Vagina (tissue), 2 donors: ENCODE measurements at regions not wholly inside any gene's neighbourhood (a gene's known extent, or its start where the extent isn't known, plus 50 kb on each side); places are given as distances from the start of the nearest gene placed in this dataset.
"Not testable (repeated sequence)": the region's sequence is repeated elsewhere in the genome, so short reads cannot be mapped to it uniquely, and the experiment has no call there.

Experiments used
- DNase-seq, 2 donors: peaks; one replicate each; pipeline ENCODE4 v3.0.0-alpha.2; 2017; ENCODE audit errors: extremely low spot score in 2 of 2
- H3K27ac ChIP-seq: fragments of 200-600 bp; sonication (generic); one replicate; pipeline ENCODE4 v1.5.1; 2019
- H3K27me3 ChIP-seq: fragments of 200-600 bp; sonication (generic); one replicate; pipeline ENCODE4 v1.5.1; 2019
- H3K36me3 ChIP-seq, 2 donors: fragments of 200-600 bp; sonication (generic); one replicate each; pipeline ENCODE4 v1.5.1; 2017 to 2019
- H3K4me1 ChIP-seq: fragments of 200-600 bp; sonication (generic); one replicate; pipeline ENCODE4 v1.5.1; 2019
- H3K4me3 ChIP-seq, 2 donors: fragments of 200-600 bp; sonication (generic); 1 replicate in 1 of 2; 2 replicates in 1 of 2; pipeline ENCODE4 v1.5.1; 2016 to 2019
- H3K9me3 ChIP-seq: fragments of 200-600 bp; sonication (generic); one replicate; pipeline ENCODE4 v1.5.1; 2019
- CTCF ChIP-seq, 3 experiments: fragments of 450-650 bp in 2 of 3; fragments of 200-600 bp in 1 of 3; sonication (generic) in 1 of 3; IDR thresholded peaks; one replicate each; pipeline ENCODE4 v1.5.1; 2017 to 2019; ENCODE audit warnings: antibody characterized with exemption in 3 of 3, mild to moderate bottlenecking in 2 of 3, moderate library complexity in 2 of 3
- POLR2A ChIP-seq, 2 donors: fragments of 450-650 bp; IDR thresholded peaks; one replicate each; pipeline ENCODE4 v1.6.1; 2017; ENCODE audit warnings: antibody characterized with exemption in 2 of 2, mild to moderate bottlenecking in 2 of 2, moderate library complexity in 2 of 2
- POLR2AphosphoS5 ChIP-seq, 2 donors: sonication (generic); formaldehyde crosslinking; IDR thresholded peaks; one replicate each; pipeline ENCODE4 v1.9.0; 2017; ENCODE audit warnings: antibody characterized with exemption in 2 of 2, mild to moderate bottlenecking in 2 of 2, low read depth in 1 of 2; ENCODE audit not compliant: insufficient read depth in 1 of 2
- intact Hi-C: fragments of 100-400 bp; cut with DNase I; formaldehyde crosslinking; loops from one replicate; pipeline ENCODE4 v1.15.1; 2023

GRCh38 chr4:45241976-45242375 lies 515.6 kb upstream of the GNPDA2 start:
- H3K4me3 ChIP-seq = no peak overlapping the region
- H3K36me3 ChIP-seq = no peaks in the 10 kb centered on the region
- no peak overlapping the region for H3K27ac ChIP-seq
- no peaks in the 10 kb centered on the region for H3K27me3 ChIP-seq
- H3K9me3 ChIP-seq = no peaks in the 10 kb centered on the region
- intact Hi-C loops = no loop called here
- no peaks in the 10 kb centered on the region for H3K4me1 ChIP-seq
- no peak for TF ChIP-seq CTCF (IDR thresholded peaks at IDR 0.05)
- no peak for TF ChIP-seq POLR2A (IDR thresholded peaks at IDR 0.05)
- no peak for TF ChIP-seq POLR2AphosphoS5 (IDR thresholded peaks at IDR 0.05; ENCODE audit: insufficient read depth in 1 of 2, low read depth in 1 of 2)
- DNase-seq = no peak

- no peaks in the 10 kb centered on the region for H3K36me3 ChIP-seq
- H3K9me3 ChIP-seq = no peaks in the 10 kb centered on the region
- intact Hi-C loops = no loop called here
- TF ChIP-seq POLR2AphosphoS5 (IDR thresholded peaks at IDR 0.05; ENCODE audit: insufficient read depth in 1 of 2, low read depth in 1 of 2) (no peak), CTCF (IDR thresholded peaks at IDR 0.05) (no peak), POLR2A (IDR thresholded peaks at IDR 0.05) (no peak)
- H3K4me1 ChIP-seq = no peaks in the 10 kb centered on the region
- H3K27me3 ChIP-seq = no peaks in the 10 kb centered on the region
- no peak for DNase-seq
- no peak overlapping the region for H3K27ac ChIP-seq
- no peak overlapping the region for H3K4me3 ChIP-seq
Observed at GRCh38 chr4:45229206-45229605, 502.9 kb upstream of the GNPDA2 start.

GRCh38 chr4:45215976-45216542 lies 489.7 kb upstream of the GNPDA2 start:
- Histone ChIP-seq H3K27ac (no peak overlapping the region), H3K36me3 (no peaks in the 10 kb centered on the region), H3K4me3 (no peak overlapping the region), H3K4me1 (no peaks in the 10 kb centered on the region), H3K27me3 (no peaks in the 10 kb centered on the region), H3K9me3 (no peaks in the 10 kb centered on the region)
- no peak for DNase-seq
- intact Hi-C loops = no loop called here
- TF ChIP-seq CTCF (IDR thresholded peaks at IDR 0.05) (no peak), POLR2A (IDR thresholded peaks at IDR 0.05) (no peak), POLR2AphosphoS5 (IDR thresholded peaks at IDR 0.05; ENCODE audit: insufficient read depth in 1 of 2, low read depth in 1 of 2) (no peak)

- intact Hi-C loops, H3K27me3 ChIP-seq, H3K9me3 ChIP-seq, H3K36me3 ChIP-seq, H3K4me1 ChIP-seq, H3K4me3 ChIP-seq, H3K27ac ChIP-seq, DNase-seq: not testable (repeated sequence)
Observed at GRCh38 chr4:45208476-45208875, 482.1 kb upstream of the GNPDA2 start.

GRCh38 chr4:45207864-45208331 lies 481.5 kb upstream of the GNPDA2 start:
- H3K9me3 ChIP-seq, H3K4me3 ChIP-seq, H3K36me3 ChIP-seq, H3K4me1 ChIP-seq, DNase-seq, intact Hi-C loops, H3K27ac ChIP-seq, H3K27me3 ChIP-seq: not testable (repeated sequence)

DNA sequence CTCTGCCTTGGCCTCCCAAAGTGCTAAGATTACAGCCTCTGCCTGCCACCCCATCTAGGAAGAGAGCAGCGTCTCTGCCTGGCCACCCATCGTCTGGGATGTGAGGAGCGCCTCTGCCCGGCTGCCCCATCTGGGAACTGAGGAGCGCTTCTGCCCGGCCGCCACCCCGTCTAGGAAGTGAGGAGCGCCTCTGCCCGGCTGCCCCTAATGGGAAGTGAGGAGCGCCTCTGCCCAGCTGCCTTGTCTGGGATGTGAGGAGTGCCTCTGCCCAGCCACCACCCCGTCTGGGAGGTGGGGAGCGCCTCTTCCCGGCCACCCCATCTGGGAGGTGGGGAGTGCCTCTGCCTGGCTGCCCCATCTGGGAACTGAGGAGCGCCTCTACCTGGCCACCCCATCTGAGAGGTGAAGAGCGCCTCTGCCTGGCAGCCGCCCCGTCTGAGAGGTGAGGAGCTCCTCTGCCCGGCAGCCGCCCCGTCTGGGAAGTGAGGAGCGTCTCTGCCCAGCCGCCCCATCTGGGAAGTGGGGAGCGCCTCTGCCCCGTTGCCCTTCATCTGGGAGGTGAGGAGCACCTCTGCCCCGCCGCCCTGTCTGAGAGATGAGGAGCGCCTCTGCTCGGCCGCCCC lies 481.0 kb upstream of the GNPDA2 start:
- H3K9me3 ChIP-seq, H3K4me1 ChIP-seq, H3K27me3 ChIP-seq, H3K4me3 ChIP-seq, H3K36me3 ChIP-seq, DNase-seq, H3K27ac ChIP-seq, intact Hi-C loops: not testable (repeated sequence)
